Loucy (cell line): ENCODE measurements at regions not wholly inside any gene's neighbourhood (a gene's known extent, or its start where the extent isn't known, plus 50 kb on each side); places are given as distances from the start of the nearest gene placed in this dataset.

Experiments used
- CTCF ChIP-seq: fragments of 200-600 bp; sonication (generic); conservative IDR thresholded peaks from 2 replicates; pipeline ENCODE4 v1.5.1; 2014; ENCODE audit warnings: mild to moderate bottlenecking, antibody characterized with exemption, low read length
- EZH2phosphoT487 ChIP-seq: fragments of 200-600 bp; IDR thresholded peaks from 2 replicates; pipeline ENCODE4 v1.6.1; 2018; ENCODE audit warnings: antibody characterized with exemption, mild to moderate bottlenecking, moderate library complexity, borderline replicate concordance

GRCh38 chr17:69948406-69948805 lies 126.6 kb upstream of the KCNJ16 start:
- TF ChIP-seq CTCF (no peak), EZH2phosphoT487 (no peak)
